NCI-H446 treated with DMSO at 0.1 percent for 48 hours (cell line): ENCODE measurements at regions not wholly inside any gene's neighbourhood (a gene's known extent, or its start where the extent isn't known, plus 50 kb on each side); places are given as distances from the start of the nearest gene placed in this dataset.

Source experiments
- DNase-seq: peaks from one replicate; lab custom pipeline; 2025; lab: John Stamatoyannopoulos, UW

DNA sequence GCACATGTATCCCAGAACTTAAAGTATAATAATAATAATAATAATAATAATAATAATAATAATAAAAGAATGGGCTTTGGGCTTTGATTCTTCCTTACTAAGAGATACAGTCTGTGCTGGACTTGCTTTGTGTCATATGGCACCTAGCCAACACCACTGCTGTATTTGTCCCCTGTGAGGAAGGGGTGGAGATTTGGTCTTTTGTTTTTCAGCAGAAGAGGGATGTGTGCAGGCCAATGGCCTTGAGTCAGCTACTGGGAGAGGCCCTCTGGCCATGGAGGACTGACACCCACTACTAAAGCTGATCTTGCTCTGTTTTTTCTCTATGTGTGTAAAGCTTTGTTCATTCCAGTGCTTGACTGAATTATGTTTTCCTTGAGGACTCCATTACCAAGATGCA, 573.0 kb upstream of the PCDH15 start:
- no peak for DNase-seq

- peak; percentile 22 for DNase-seq
These were observed 568.8 kb upstream of the PCDH15 start for GRCh38 chr10:55369670-55370420.

GRCh38 chr10:55368467-55368866, 567.4 kb upstream of the PCDH15 start:
- DNase-seq = no peak

DNA sequence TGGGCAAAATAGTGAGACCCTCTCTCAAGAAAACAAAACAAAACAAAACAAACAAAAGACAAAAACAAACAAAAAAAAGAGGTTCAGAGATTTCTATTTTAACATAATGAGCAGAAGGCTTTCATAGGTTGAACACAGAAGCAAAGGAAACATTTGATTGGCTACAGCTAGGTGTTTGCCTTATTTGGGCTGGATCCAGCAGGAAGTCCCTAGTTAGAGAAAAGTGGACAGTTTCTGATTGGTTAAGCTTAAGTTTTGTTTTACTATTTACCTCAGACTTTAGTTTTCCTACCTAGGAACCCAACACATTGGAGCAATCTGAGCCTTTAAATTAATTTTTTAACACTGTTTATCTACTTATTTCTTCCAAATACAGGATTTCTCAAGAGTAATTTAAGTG, 566.5 kb upstream of the PCDH15 start:
- DNase-seq = no peak

DNA sequence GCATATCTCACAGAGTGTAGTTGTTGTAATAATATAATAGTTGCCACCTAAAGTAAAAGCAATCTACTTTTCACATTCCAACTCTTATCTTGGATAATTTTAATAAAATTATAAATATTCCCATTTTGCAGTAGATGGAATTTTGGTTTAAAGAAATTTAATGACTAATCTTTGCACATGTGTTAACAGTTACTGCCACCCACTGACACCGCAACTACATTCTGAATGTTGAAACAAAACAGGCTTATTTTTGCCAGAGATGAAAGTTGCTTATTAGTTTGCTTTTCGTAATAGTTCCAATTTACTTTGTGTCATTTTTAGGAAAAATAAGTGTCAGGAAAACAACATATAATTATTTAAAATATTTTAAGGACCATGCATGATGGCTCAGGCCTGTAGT, 557.5 kb upstream of the PCDH15 start:
- no peak for DNase-seq

DNA sequence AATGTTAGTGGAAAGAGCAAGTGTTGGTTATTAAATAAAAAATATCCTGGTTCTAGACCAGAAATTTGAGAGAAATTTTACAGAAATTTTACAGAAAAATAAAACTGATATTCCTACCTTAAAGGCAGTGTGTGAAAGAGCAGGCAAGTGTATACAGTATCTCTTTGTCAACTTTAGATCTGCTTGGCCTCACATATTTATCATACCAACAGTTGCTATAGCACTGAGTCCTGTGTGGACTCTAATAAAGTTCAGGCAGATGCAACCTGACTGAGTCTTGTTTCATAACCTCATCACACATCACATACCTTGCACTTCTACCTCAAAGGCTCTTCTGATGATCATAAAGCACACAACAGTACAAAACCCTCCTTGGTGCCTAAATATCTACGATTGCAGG, 552.4 kb upstream of the PCDH15 start:
- no peak for DNase-seq

DNA sequence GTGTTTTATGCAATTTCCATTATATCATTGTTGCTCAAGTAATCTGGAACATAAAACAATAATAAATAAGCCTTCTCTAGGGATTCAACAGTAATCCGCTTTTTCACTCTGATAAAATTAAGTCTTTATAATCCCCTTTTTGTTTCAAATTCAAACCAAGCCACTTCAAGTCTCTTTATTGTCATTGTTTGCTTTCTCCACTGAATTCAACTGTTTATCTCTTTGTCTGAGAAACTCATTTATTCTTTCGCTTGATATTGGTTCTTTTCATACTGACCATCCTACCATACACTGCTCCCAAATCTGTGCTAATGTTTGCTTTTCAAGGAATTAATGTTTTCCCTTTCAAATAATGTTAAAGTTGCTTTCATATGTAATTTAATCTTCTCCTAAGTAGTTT, 550.4 kb upstream of the PCDH15 start:
- no peak for DNase-seq

DNA sequence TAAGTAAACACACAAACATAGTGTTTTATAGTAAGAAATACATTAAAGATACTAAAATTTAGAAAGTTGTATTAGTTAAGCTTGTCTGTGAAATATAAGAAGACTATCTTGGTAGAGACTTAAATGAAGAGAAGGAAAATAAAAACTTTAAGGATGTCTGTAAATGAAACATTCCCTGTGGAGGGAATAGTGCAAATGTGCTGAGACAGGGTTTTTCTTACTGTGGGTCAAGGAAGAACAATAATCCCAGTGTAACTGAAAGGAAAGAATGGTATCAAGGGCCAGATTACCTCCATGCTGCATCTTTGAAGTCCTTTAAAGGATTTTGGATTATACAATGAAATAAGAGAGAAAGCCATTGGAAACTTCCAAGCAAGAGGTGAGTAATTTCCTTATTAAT, 547.5 kb upstream of the PCDH15 start:
- DNase-seq = no peak

GRCh38 chr10:55330486-55330885, 529.5 kb upstream of the PCDH15 start:
- DNase-seq = no peak

- DNase-seq = no peak
These were observed 528.8 kb upstream of the PCDH15 start for GRCh38 chr10:55329796-55330195.

GRCh38 chr10:55320187-55320700, 519.2 kb upstream of the PCDH15 start:
- no peak for DNase-seq

- peak; percentile 2 for DNase-seq
These were observed 511.0 kb upstream of the PCDH15 start for GRCh38 chr10:55311848-55312635.

DNA sequence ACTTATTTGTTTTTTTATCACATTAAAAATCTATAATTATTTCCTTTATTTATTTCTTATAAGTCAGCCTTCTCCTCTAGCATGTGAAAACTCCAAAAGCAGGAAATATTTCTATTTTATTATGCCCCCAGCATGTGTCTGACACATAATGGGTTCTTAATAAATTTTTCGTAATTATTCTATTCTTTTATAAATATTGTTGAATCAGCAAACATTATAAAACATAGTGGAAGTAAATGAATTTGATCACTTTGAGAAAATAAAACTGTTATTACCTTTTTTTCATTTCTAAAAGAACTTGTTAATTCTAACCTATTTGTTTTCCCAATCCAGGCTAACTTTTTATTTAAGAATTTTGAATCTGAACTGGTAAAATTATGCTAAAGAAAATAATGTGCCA, 509.1 kb upstream of the PCDH15 start:
- no peak for DNase-seq

- DNase-seq = no peak
These were observed 504.3 kb upstream of the PCDH15 start for GRCh38 chr10:55305285-55305684.

DNA sequence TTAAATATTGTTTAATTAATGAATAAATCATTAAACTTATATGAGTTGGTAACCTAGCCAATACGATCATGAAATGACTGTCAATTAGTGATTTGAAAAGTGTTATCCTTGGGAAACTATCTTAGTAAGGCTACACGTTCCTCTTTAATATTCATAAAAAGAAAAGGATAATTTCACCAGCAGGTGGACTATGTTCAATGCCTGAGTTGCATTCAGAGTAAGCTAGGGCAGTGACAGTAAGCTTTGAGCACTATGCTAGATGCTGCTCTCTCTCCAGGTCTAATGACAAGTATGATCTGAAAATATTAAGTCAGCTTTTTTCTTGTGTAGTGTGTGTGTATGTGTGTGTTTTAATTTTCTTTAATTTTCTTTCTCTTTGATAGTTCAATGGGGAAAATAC, 486.3 kb upstream of the PCDH15 start:
- DNase-seq = no peak

- DNase-seq = no peak
These were observed 482.0 kb upstream of the PCDH15 start for GRCh38 chr10:55283031-55283430.

- no peak for DNase-seq
These were observed 479.7 kb upstream of the PCDH15 start for GRCh38 chr10:55280696-55281095.

GRCh38 chr10:55277549-55277948, 476.5 kb upstream of the PCDH15 start:
- no peak for DNase-seq

- DNase-seq = no peak
These were observed 473.3 kb upstream of the PCDH15 start for GRCh38 chr10:55274367-55274766.

- DNase-seq = no peak
These were observed 472.9 kb upstream of the PCDH15 start for GRCh38 chr10:55273946-55274345.

DNA sequence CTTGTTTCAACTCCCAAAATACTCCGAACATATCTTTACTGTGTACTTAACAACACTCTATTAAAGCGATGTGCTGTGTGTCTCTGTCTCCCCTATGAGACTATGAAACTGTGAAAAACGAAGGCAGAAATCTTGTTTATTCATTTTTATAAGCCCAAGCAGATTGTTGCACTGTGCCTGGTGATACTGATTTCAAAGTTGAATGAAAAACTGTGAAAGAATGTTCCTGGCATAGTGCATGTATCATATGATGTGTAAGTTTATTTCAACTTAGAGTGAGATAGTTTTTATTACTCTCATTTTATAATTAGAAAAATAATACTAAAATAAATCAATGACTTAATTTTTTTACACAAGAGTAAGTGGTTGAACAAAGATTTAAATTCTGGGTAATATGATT, 471.9 kb upstream of the PCDH15 start:
- DNase-seq = no peak

DNA sequence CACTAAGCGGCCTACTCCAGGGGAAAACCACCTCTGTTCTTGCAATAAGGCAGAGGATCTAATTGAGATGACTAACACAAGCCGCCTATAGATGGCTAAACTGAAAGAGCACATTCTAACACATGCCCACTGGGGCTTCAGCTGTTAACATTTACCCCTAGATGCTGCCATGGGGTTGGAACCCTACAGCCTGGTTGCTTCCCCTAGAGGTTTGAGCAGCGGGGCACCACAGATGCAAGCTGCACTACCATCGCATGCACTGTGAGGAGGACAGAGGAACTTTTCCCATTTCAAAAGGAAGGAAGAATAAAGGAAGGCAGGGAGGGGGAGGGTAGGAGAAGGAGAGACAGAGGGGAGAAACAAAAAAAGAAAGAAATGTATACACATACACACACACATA, 465.8 kb upstream of the PCDH15 start:
- no peak for DNase-seq

GRCh38 chr10:55263327-55263726, 462.3 kb upstream of the PCDH15 start:
- DNase-seq = no peak
